Neural cell (in vitro differentiated cells): ENCODE measurements at regions not wholly inside any gene's neighbourhood (a gene's known extent, or its start where the extent isn't known, plus 50 kb on each side); places are given as distances from the start of the nearest gene placed in this dataset.

Source experiments
- EP300 ChIP-seq: fragments of 450-650 bp; conservative IDR thresholded peaks from 2 replicates; pipeline ENCODE4 v1.6.1; 2014; ENCODE audit warnings: antibody characterized with exemption, mild to moderate bottlenecking, moderate library complexity; ENCODE audit not compliant: poor library complexity, severe bottlenecking
- REST ChIP-seq: IDR thresholded peaks from 2 replicates; pipeline ENCODE4 v1.6.1; 2012; ENCODE audit warnings: borderline replicate concordance
- TF ChIP-seq, protein P1 (sequence below): fragments of 450-650 bp; IDR thresholded peaks from 2 replicates; pipeline ENCODE4 v1.5.1; 2014; ENCODE audit warnings: antibody characterized with exemption, mild to moderate bottlenecking, moderate library complexity; ENCODE audit not compliant: poor library complexity, severe bottlenecking

DNA sequence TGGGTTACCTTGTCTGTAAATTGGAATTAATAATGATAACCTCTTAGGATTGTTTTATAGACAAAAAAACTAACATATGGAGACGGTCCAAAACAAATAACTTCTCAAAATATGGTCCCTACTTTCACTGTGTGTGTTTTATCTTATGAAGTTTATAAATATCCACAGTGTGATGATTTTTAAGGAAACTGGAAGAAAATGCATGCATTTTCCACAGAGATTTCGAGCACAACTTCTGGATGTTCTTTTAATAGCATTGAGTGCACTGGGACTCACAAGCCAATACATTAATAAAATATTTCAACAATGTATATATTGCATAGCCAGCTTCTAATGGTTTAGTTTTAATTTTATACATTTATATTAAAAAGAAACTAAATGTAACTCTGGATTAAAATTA, 87.9 kb upstream of the SPHKAP start:
- TF ChIP-seq, protein P1, sequence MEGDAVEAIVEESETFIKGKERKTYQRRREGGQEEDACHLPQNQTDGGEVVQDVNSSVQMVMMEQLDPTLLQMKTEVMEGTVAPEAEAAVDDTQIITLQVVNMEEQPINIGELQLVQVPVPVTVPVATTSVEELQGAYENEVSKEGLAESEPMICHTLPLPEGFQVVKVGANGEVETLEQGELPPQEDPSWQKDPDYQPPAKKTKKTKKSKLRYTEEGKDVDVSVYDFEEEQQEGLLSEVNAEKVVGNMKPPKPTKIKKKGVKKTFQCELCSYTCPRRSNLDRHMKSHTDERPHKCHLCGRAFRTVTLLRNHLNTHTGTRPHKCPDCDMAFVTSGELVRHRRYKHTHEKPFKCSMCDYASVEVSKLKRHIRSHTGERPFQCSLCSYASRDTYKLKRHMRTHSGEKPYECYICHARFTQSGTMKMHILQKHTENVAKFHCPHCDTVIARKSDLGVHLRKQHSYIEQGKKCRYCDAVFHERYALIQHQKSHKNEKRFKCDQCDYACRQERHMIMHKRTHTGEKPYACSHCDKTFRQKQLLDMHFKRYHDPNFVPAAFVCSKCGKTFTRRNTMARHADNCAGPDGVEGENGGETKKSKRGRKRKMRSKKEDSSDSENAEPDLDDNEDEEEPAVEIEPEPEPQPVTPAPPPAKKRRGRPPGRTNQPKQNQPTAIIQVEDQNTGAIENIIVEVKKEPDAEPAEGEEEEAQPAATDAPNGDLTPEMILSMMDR = no peak
- TF ChIP-seq EP300 (no peak), REST (no peak)
